GM12878 (cell line): ENCODE measurements at regions not wholly inside any gene's neighbourhood (a gene's known extent, or its start where the extent isn't known, plus 50 kb on each side); places are given as distances from the start of the nearest gene placed in this dataset.
"Not testable (repeated sequence)": the region's sequence is repeated elsewhere in the genome, so short reads cannot be mapped to it uniquely, and the experiment has no call there.

Experiments used
- ATF3 ChIP-seq: IDR thresholded peaks from 2 replicates; pipeline ENCODE4 v1.6.1; 2011; ENCODE audit warnings: low read depth, mild to moderate bottlenecking, low read length, moderate library complexity, borderline replicate concordance; ENCODE audit errors: extremely low read depth
- MLLT1 ChIP-seq: fragments of 450-650 bp; IDR thresholded peaks from 2 replicates; pipeline ENCODE4 v1.6.1; 2016; ENCODE audit warnings: mild to moderate bottlenecking

- not testable (repeated sequence) for TF ChIP-seq MLLT1, ATF3
These were observed 304.4 kb upstream of the CHRM3 start for GRCh38 chr1:239081947-239082346.
